Heart left ventricle (tissue), 16 donors: ENCODE measurements at regions not wholly inside any gene's neighbourhood (a gene's known extent, or its start where the extent isn't known, plus 50 kb on each side); places are given as distances from the start of the nearest gene placed in this dataset.

ENCODE experiments used
- ATAC-seq, 4 donors: fragments of 200-7000 bp; cut with Tn5 transposase; one replicate each; pipeline ENCODE4 v1.9.1; 2020 to 2022; ENCODE audit warnings: moderate library complexity in 4 of 4, mild to moderate bottlenecking in 3 of 4, moderate number of reproducible peaks in 1 of 4
- DNase-seq, 5 donors: peaks; one replicate each; pipeline ENCODE4 v3.0.0-alpha.2; 2020
- H3K27ac ChIP-seq, 12 donors: fragments of 200-600 bp; sonication (generic) in 4 of 12; one replicate each; pipeline versions ENCODE4 v1.5.0 to v1.8.0; 2016 to 2022; ENCODE audit warnings: mild to moderate bottlenecking in 2 of 12
- H3K27me3 ChIP-seq, 9 donors: fragments of 200-600 bp; sonication (generic) in 2 of 9; one replicate each; pipeline versions ENCODE4 v1.5.1 to v1.8.0; 2016 to 2022; ENCODE audit warnings: mild to moderate bottlenecking in 3 of 9
- H3K36me3 ChIP-seq, 9 donors: fragments of 200-600 bp; sonication (generic) in 2 of 9; one replicate each; pipeline versions ENCODE4 v1.5.0 to v1.8.0; 2018 to 2022; ENCODE audit warnings: mild to moderate bottlenecking in 2 of 9
- H3K4me1 ChIP-seq, 12 donors: fragments of 200-600 bp; sonication (generic) in 4 of 12; one replicate each; pipeline versions ENCODE4 v1.5.0 to v1.8.0; 2016 to 2022; ENCODE audit warnings: mild to moderate bottlenecking in 3 of 12
- H3K4me3 ChIP-seq, 12 donors: fragments of 200-600 bp; sonication (generic) in 4 of 12; one replicate each; pipeline versions ENCODE4 v1.5.0 to v1.8.0; 2017 to 2022; ENCODE audit warnings: mild to moderate bottlenecking in 9 of 12, moderate library complexity in 4 of 12
- H3K9me3 ChIP-seq, 12 donors: fragments of 200-600 bp; sonication (generic) in 4 of 12; one replicate each; pipeline versions ENCODE4 v1.5.0 to v1.8.0; 2016 to 2022; ENCODE audit warnings: mild to moderate bottlenecking in 1 of 12
- CTCF ChIP-seq, 12 donors: fragments of 200-600 bp; sonication (generic) in 4 of 12; IDR thresholded peaks; one replicate each; pipeline versions ENCODE4 v1.5.0 to v1.8.0; 2018 to 2022; ENCODE audit warnings: antibody characterized with exemption in 12 of 12, mild to moderate bottlenecking in 5 of 12
- POLR2A ChIP-seq, 2 donors: fragments of 450-650 bp; IDR thresholded peaks; one replicate each; pipeline ENCODE4 v1.6.1; 2017; ENCODE audit warnings: antibody characterized with exemption in 2 of 2, mild to moderate bottlenecking in 2 of 2, moderate library complexity in 2 of 2
- WGBS, 4 donors: extraction: QIAGEN DNeasy Blood & Tissue Kit in 2 of 4; methylation state at CpG; one replicate each; pipeline versions ENCODE4 v1.1.5 to v1.1.7; 2013 to 2018; 5-methylcytosine and 5-hydroxymethylcytosine counted together
- intact Hi-C, 10 donors: fragments of 100-400 bp; cut with DNase I; formaldehyde crosslinking; loops; one replicate each; pipeline versions ENCODE4 v1.11.1 to v1.14.2; 2022
- donor health status: ischemic (EF 13 %, LVEDD 7.1; RV severe dilation, severe dysfunction).
- donor health status: healthy with polysubstance abuse.
- donor health status: DM: no; HTN: yes; CAD: no.
- donor health status: DM: no; HTN: no; CAD: no.
- donor health status: ischemic (EF 25% LVEDD 6.9; RV normal size, moderate dysfunction).
- donor health status: ischemic (EF 25% LVEDD 5.7; RV mildly dilated, moderate dysfunction).
- donor health status: healthy.
- donor health status: DM: yes; HTN: yes; CAD: no.
- donor health status: ischemic (EF 35%, LVEDD 5.7; RV mildly dilated, moderate dysfunction).
- donor health status: nonischemic (EF 11% LVEDD 7.7; RV severe dilation, severe dysfunction).
- donor health status: DM: yes; HTN: yes; CAD: no.
- donor health status: PGD.
- donor health status: ischemic (EF 29% LVEDD 5.4; RV normal size, mild dysfunction).
- donor health status: nonischemic (EF 23%, LVEDD 6.1; RV moderate dilation, normal function).

GRCh38 chr3:68447885-68448284, 484.5 kb downstream of the TAFA4 start:
- no peaks in the 10 kb centered on the region for H3K9me3 ChIP-seq
- intact Hi-C loops: no loop called here
- H3K27ac ChIP-seq: no peak overlapping the region
- no peak for ATAC-seq
- no peaks in the 10 kb centered on the region for H3K4me1 ChIP-seq
- no peak for DNase-seq
- no peak overlapping the region for H3K4me3 ChIP-seq
- TF ChIP-seq CTCF (IDR thresholded peaks at IDR 0.05) (no peak), POLR2A (IDR thresholded peaks at IDR 0.05) (no peak)
- no peaks in the 10 kb centered on the region for H3K36me3 ChIP-seq
- H3K27me3 ChIP-seq: no peaks in the 10 kb centered on the region

- Histone ChIP-seq H3K27ac (no peak overlapping the region), H3K4me3 (no peak overlapping the region), H3K27me3 (no peaks in the 10 kb centered on the region), H3K36me3 (no peaks in the 10 kb centered on the region), H3K4me1 (no peaks in the 10 kb centered on the region), H3K9me3 (peaks cover 0 to 3% (median 0%) of the 10 kb centered on the region in 12 donors)
- no peak for ATAC-seq
- TF ChIP-seq CTCF (IDR thresholded peaks at IDR 0.05) (no peak), POLR2A (IDR thresholded peaks at IDR 0.05) (no peak)
- no peak for DNase-seq
- intact Hi-C loops: no loop called here
- WGBS, 4 donors: 71 to 75% (median 73%) methylated on average over 1 of the region's 1 CpG
Measured at GRCh38 chr3:68441054-68441453, 491.3 kb downstream of the TAFA4 start.

- TF ChIP-seq CTCF (IDR thresholded peaks at IDR 0.05) (no peak), POLR2A (IDR thresholded peaks at IDR 0.05) (no peak)
- intact Hi-C loops: no loop called here
- no peak for DNase-seq
- 86 to 89% (median 87%) methylated on average over 3 of the region's 3 CpGs for WGBS, 4 donors
- ATAC-seq: no peak
- Histone ChIP-seq H3K27me3 (no peaks in the 10 kb centered on the region), H3K4me1 (no peaks in the 10 kb centered on the region), H3K36me3 (no peaks in the 10 kb centered on the region), H3K27ac (no peak overlapping the region), H3K9me3 (peaks cover 0 to 3% (median 0%) of the 10 kb centered on the region in 12 donors), H3K4me3 (no peak overlapping the region)
Measured at GRCh38 chr3:68436619-68437401, 495.5 kb downstream of the TAFA4 start.

- no peak overlapping the region for H3K27ac ChIP-seq
- H3K36me3 ChIP-seq: no peaks in the 10 kb centered on the region
- intact Hi-C loops: no loop called here
- ATAC-seq: no peak
- no peaks in the 10 kb centered on the region for H3K4me1 ChIP-seq
- no peak overlapping the region for H3K4me3 ChIP-seq
- WGBS, 4 donors: 66 to 78% (median 71%) methylated on average over 2 of the region's 2 CpGs
- TF ChIP-seq POLR2A (IDR thresholded peaks at IDR 0.05): no peak
- no peak for TF ChIP-seq CTCF (IDR thresholded peaks at IDR 0.05)
- no peak for DNase-seq
- H3K9me3 ChIP-seq: no peaks in the 10 kb centered on the region
- no peaks in the 10 kb centered on the region for H3K27me3 ChIP-seq
Measured at GRCh38 chr3:68428495-68428894, 503.9 kb downstream of the TAFA4 start.
